ENCODE measurements at regions not wholly inside any gene's neighbourhood (a gene's known extent, or its start where the extent isn't known, plus 50 kb on each side); places are given as distances from the start of the nearest gene placed in this dataset.
"Not testable (repeated sequence)": the region's sequence is repeated elsewhere in the genome, so short reads cannot be mapped to it uniquely, and the experiment has no call there.

GRCh38 chr2:14016289-14016955 lies 616.1 kb upstream of the LRATD1 start:
- no peak for DNase-seq (ENCODE audit: low read depth, low spot score)

GRCh38 chr2:14018620-14019019 lies 613.9 kb upstream of the LRATD1 start:
- DNase-seq (ENCODE audit: low read depth, low spot score) = no peak

- DNase-seq (ENCODE audit: low read depth, low spot score) = no peak
Measured at GRCh38 chr2:14023558-14023957, 609.0 kb upstream of the LRATD1 start.

- no peak for DNase-seq (ENCODE audit: low read depth, low spot score)
Measured at GRCh38 chr2:14039134-14039533, 593.4 kb upstream of the LRATD1 start.

GRCh38 chr2:14047491-14047890 lies 585.0 kb upstream of the LRATD1 start:
- no peak for DNase-seq (ENCODE audit: low read depth, low spot score)

GRCh38 chr2:14051401-14051800 lies 581.1 kb upstream of the LRATD1 start:
- DNase-seq (ENCODE audit: low read depth, low spot score) = no peak

- no peak for DNase-seq (ENCODE audit: low read depth, low spot score)
Measured at GRCh38 chr2:14053105-14053504, 579.4 kb upstream of the LRATD1 start.

- no peak for DNase-seq (ENCODE audit: low read depth, low spot score)
Measured at GRCh38 chr2:14064346-14064745, 568.2 kb upstream of the LRATD1 start.

- no peak for DNase-seq (ENCODE audit: low read depth, low spot score)
Measured at GRCh38 chr2:14072338-14072737, 560.2 kb upstream of the LRATD1 start.

- no peak for DNase-seq (ENCODE audit: low read depth, low spot score)
Measured at GRCh38 chr2:14074691-14075090, 557.8 kb upstream of the LRATD1 start.

GRCh38 chr2:14079576-14079975 lies 552.9 kb upstream of the LRATD1 start:
- DNase-seq (ENCODE audit: low read depth, low spot score) = no peak

- no peak for DNase-seq (ENCODE audit: low read depth, low spot score)
Measured at GRCh38 chr2:14081521-14081920, 551.0 kb upstream of the LRATD1 start.

GRCh38 chr2:14082640-14083039 lies 549.9 kb upstream of the LRATD1 start:
- no peak for DNase-seq (ENCODE audit: low read depth, low spot score)

GRCh38 chr2:14094592-14094991 lies 537.9 kb upstream of the LRATD1 start:
- DNase-seq (ENCODE audit: low read depth, low spot score) = no peak

- DNase-seq (ENCODE audit: low read depth, low spot score) = not testable (repeated sequence)
Measured at GRCh38 chr2:14099101-14099500, 533.4 kb upstream of the LRATD1 start.

GRCh38 chr2:14114275-14114674 lies 518.2 kb upstream of the LRATD1 start:
- DNase-seq (ENCODE audit: low read depth, low spot score) = no peak

GRCh38 chr2:14120376-14120775 lies 512.1 kb upstream of the LRATD1 start:
- DNase-seq (ENCODE audit: low read depth, low spot score) = no peak

GRCh38 chr2:14123436-14124103 lies 508.9 kb upstream of the LRATD1 start:
- DNase-seq (ENCODE audit: low read depth, low spot score) = no peak

GRCh38 chr2:14125624-14126293 lies 506.8 kb upstream of the LRATD1 start:
- DNase-seq (ENCODE audit: low read depth, low spot score) = no peak

- DNase-seq (ENCODE audit: low read depth, low spot score) = no peak
Measured at GRCh38 chr2:14126846-14127245, 505.7 kb upstream of the LRATD1 start.

- DNase-seq (ENCODE audit: low read depth, low spot score) = no peak
Measured at GRCh38 chr2:14127765-14128164, 504.8 kb upstream of the LRATD1 start.

GRCh38 chr2:14132386-14132785 lies 500.1 kb upstream of the LRATD1 start:
- no peak for DNase-seq (ENCODE audit: low read depth, low spot score)

GRCh38 chr2:14134771-14135170 lies 497.7 kb upstream of the LRATD1 start:
- no peak for DNase-seq (ENCODE audit: low read depth, low spot score)

Measured in ELF-1 (cell line).